ENCODE measurements at regions not wholly inside any gene's neighbourhood (a gene's known extent, or its start where the extent isn't known, plus 50 kb on each side); places are given as distances from the start of the nearest gene placed in this dataset.

- TF ChIP-seq CTCF (IDR thresholded peaks at IDR 0.05; ENCODE audit: insufficient read depth, low read length, poor library complexity, severe bottlenecking) (no peak), EZH2phosphoT487 (conservative IDR thresholded peaks at IDR 0.05; ENCODE audit: low read length) (no peak)
Observed at GRCh38 chr15:38687775-38688495, 123.3 kb upstream of the RASGRP1 start.

GRCh38 chr15:38688761-38689160 lies 124.1 kb upstream of the RASGRP1 start:
- Histone ChIP-seq H3K9me3 (ENCODE audit: insufficient read depth, low read length) (no peaks in the 10 kb centered on the region), H3K36me3 (ENCODE audit: low read length) (no peaks in the 10 kb centered on the region), H2AFZ (ENCODE audit: low read depth, low read length, severe bottlenecking) (no peak overlapping the region), H4K20me1 (ENCODE audit: low read depth, low read length) (no peaks in the 10 kb centered on the region), H3F3A (ENCODE audit: insufficient read depth) (no peaks in the 10 kb centered on the region), H3K4me3 (ENCODE audit: insufficient read depth, low read length, poor library complexity, severe bottlenecking) (no peak overlapping the region), H3K9me2 (replicated peaks; ENCODE audit: insufficient read depth, low read length) (no peaks in the 10 kb centered on the region), H3K79me2 (ENCODE audit: insufficient read depth, low read length) (no peaks in the 10 kb centered on the region), H3K27me3 (ENCODE audit: low read length) (no peaks in the 10 kb centered on the region), H3K4me2 (ENCODE audit: low read depth, low read length, poor library complexity, severe bottlenecking) (no peak overlapping the region), H3K27ac (ENCODE audit: low read depth, low read length) (no peak overlapping the region), H3K9ac (ENCODE audit: low read length) (no peak overlapping the region)
- no peak for TF ChIP-seq EZH2phosphoT487 (conservative IDR thresholded peaks at IDR 0.05; ENCODE audit: low read length)
- no peak for TF ChIP-seq CTCF (IDR thresholded peaks at IDR 0.05; ENCODE audit: insufficient read depth, low read length, poor library complexity, severe bottlenecking)

More at GRCh38 chr15:38687775-38688495, 123.3 kb upstream of the RASGRP1 start:
- Histone ChIP-seq H3K4me2 (ENCODE audit: low read depth, low read length, poor library complexity, severe bottlenecking) (no peak overlapping the region), H3K79me2 (ENCODE audit: insufficient read depth, low read length) (no peaks in the 10 kb centered on the region), H3K27me3 (ENCODE audit: low read length) (no peaks in the 10 kb centered on the region), H2AFZ (ENCODE audit: low read depth, low read length, severe bottlenecking) (no peak overlapping the region), H3K36me3 (ENCODE audit: low read length) (no peaks in the 10 kb centered on the region), H3F3A (ENCODE audit: insufficient read depth) (no peaks in the 10 kb centered on the region), H3K27ac (ENCODE audit: low read depth, low read length) (no peak overlapping the region), H3K9me2 (replicated peaks; ENCODE audit: insufficient read depth, low read length) (no peaks in the 10 kb centered on the region), H3K4me3 (ENCODE audit: insufficient read depth, low read length, poor library complexity, severe bottlenecking) (no peak overlapping the region), H3K9ac (ENCODE audit: low read length) (no peak overlapping the region), H3K9me3 (ENCODE audit: insufficient read depth, low read length) (no peaks in the 10 kb centered on the region), H4K20me1 (ENCODE audit: low read depth, low read length) (no peaks in the 10 kb centered on the region)

GRCh38 chr15:38689522-38689921 lies 124.9 kb upstream of the RASGRP1 start:
- TF ChIP-seq CTCF (IDR thresholded peaks at IDR 0.05; ENCODE audit: insufficient read depth, low read length, poor library complexity, severe bottlenecking) = no peak
- no peak for TF ChIP-seq EZH2phosphoT487 (conservative IDR thresholded peaks at IDR 0.05; ENCODE audit: low read length)
- Histone ChIP-seq H4K20me1 (ENCODE audit: low read depth, low read length) (no peaks in the 10 kb centered on the region), H3K79me2 (ENCODE audit: insufficient read depth, low read length) (no peaks in the 10 kb centered on the region), H3K36me3 (ENCODE audit: low read length) (no peaks in the 10 kb centered on the region), H3K4me3 (ENCODE audit: insufficient read depth, low read length, poor library complexity, severe bottlenecking) (no peak overlapping the region), H3K27ac (ENCODE audit: low read depth, low read length) (no peak overlapping the region), H2AFZ (ENCODE audit: low read depth, low read length, severe bottlenecking) (no peak overlapping the region), H3K9ac (ENCODE audit: low read length) (no peak overlapping the region), H3F3A (ENCODE audit: insufficient read depth) (no peaks in the 10 kb centered on the region), H3K27me3 (ENCODE audit: low read length) (no peaks in the 10 kb centered on the region), H3K4me2 (ENCODE audit: low read depth, low read length, poor library complexity, severe bottlenecking) (no peak overlapping the region), H3K9me3 (ENCODE audit: insufficient read depth, low read length) (no peaks in the 10 kb centered on the region), H3K9me2 (replicated peaks; ENCODE audit: insufficient read depth, low read length) (no peaks in the 10 kb centered on the region)

Measured in SU-DHL-6 (cell line).